Middle frontal gyrus (tissue), 1 donor: ENCODE measurements at regions not wholly inside any gene's neighbourhood (a gene's known extent, or its start where the extent isn't known, plus 50 kb on each side); places are given as distances from the start of the nearest gene placed in this dataset.
"Not testable (repeated sequence)": the region's sequence is repeated elsewhere in the genome, so short reads cannot be mapped to it uniquely, and the experiment has no call there.

ENCODE experiments used
- DNase-seq: peaks from one replicate; pipeline ENCODE4 v3.0.0-alpha.2; 2015; ENCODE audit warnings: low spot score; ENCODE audit errors: extremely low spot score

- no peak for DNase-seq
These were observed 129.4 kb downstream of the TRIM27 start for GRCh38 chr6:28794175-28795002.

- not testable (repeated sequence) for DNase-seq
These were observed 123.1 kb downstream of the TRIM27 start for GRCh38 chr6:28800647-28801046.

- no peak for DNase-seq
These were observed 121.1 kb downstream of the TRIM27 start for GRCh38 chr6:28802417-28803336.

- DNase-seq, result no peak
These were observed 120.5 kb downstream of the TRIM27 start for GRCh38 chr6:28803337-28803709.

- no peak for DNase-seq
These were observed 116.0 kb downstream of the TRIM27 start for GRCh38 chr6:28807682-28808280.

GRCh38 chr6:28808383-28808782 lies 115.4 kb downstream of the TRIM27 start:
- DNase-seq, result no peak

GRCh38 chr6:28809947-28810658 lies 113.7 kb downstream of the TRIM27 start:
- DNase-seq, result no peak

- DNase-seq, result no peak
These were observed 113.1 kb downstream of the TRIM27 start for GRCh38 chr6:28810659-28811053.

- DNase-seq, result no peak
These were observed 111.9 kb downstream of the TRIM27 start for GRCh38 chr6:28811873-28812272.

GRCh38 chr6:28812778-28813569 lies 110.8 kb downstream of the TRIM27 start:
- no peak for DNase-seq

- no peak for DNase-seq
These were observed 109.5 kb downstream of the TRIM27 start for GRCh38 chr6:28814032-28814976.

- no peak for DNase-seq
These were observed 107.4 kb downstream of the TRIM27 start for GRCh38 chr6:28816339-28816908.

GRCh38 chr6:28816909-28817807 lies 106.6 kb downstream of the TRIM27 start:
- no peak for DNase-seq

GRCh38 chr6:28817808-28818145 lies 106.0 kb downstream of the TRIM27 start:
- no peak for DNase-seq

- no peak for DNase-seq
These were observed 98.7 kb downstream of the TRIM27 start for GRCh38 chr6:28824793-28825731.

GRCh38 chr6:28825732-28826293 lies 98.0 kb downstream of the TRIM27 start:
- no peak for DNase-seq

- not testable (repeated sequence) for DNase-seq
These were observed 92.1 kb downstream of the TRIM27 start for GRCh38 chr6:28831683-28832082.
